CD4-positive, alpha-beta T cell (primary cell): ENCODE measurements at regions not wholly inside any gene's neighbourhood (a gene's known extent, or its start where the extent isn't known, plus 50 kb on each side); places are given as distances from the start of the nearest gene placed in this dataset.

ENCODE experiments used
- ATAC-seq: fragments of 200-7000 bp; cut with Tn5 transposase; one replicate; pipeline ENCODE4 v1.10.0; 2022; ENCODE audit warnings: mild to moderate bottlenecking; ENCODE audit not compliant: poor library complexity
- CTCF ChIA-PET: fragments of 350-600 bp; sonication (Branson Sonifier 250); formaldehyde crosslinking; loops from one replicate; lab custom pipeline; 2021; ENCODE audit warnings: antibody characterized with exemption, inconsistent platforms; lab: Charles Lee
- POLR2A ChIA-PET: fragments of 350-600 bp; sonication (Branson Sonifier 250); formaldehyde crosslinking; loops from one replicate; lab custom pipeline; 2021; ENCODE audit warnings: antibody characterized with exemption, inconsistent platforms; lab: Charles Lee
- DNase-seq, 14 experiments: peaks; one replicate each; pipeline ENCODE4 v3.0.0-alpha.2; 2013 to 2020; ENCODE audit warnings: mixed read lengths in 2 of 14
- H3K27ac ChIP-seq, 2 donors: one replicate each; pipeline versions ENCODE4 v1.5.1 to v1.7.0; 2013; ENCODE audit warnings: low read length in 2 of 2, low read depth in 1 of 2, mild to moderate bottlenecking in 1 of 2
- H3K27me3 ChIP-seq, 2 experiments: 1 replicate in 1 of 2; 2 replicates in 1 of 2; pipeline versions ENCODE4 v1.6.1 to v1.7.0; 2013; ENCODE audit warnings: low read length in 2 of 2, control low read depth in 1 of 2, mild to moderate bottlenecking in 1 of 2, moderate library complexity in 1 of 2; ENCODE audit not compliant: insufficient read depth in 2 of 2, control insufficient read depth in 1 of 2
- H3K36me3 ChIP-seq: one replicate; pipeline ENCODE4 v1.6.1; 2013; ENCODE audit warnings: low read length, control low read depth; ENCODE audit not compliant: insufficient read depth
- H3K4me1 ChIP-seq: one replicate; pipeline ENCODE4 v1.6.1; 2013; ENCODE audit warnings: low read length, control low read depth; ENCODE audit not compliant: insufficient read depth
- H3K4me3 ChIP-seq: one replicate; pipeline ENCODE4 v1.5.1; 2013; ENCODE audit warnings: mild to moderate bottlenecking, low read length, moderate library complexity
- H3K9me3 ChIP-seq, 2 experiments: 1 replicate in 1 of 2; 2 replicates in 1 of 2; pipeline versions ENCODE4 v1.6.1 to v1.7.0; 2013; ENCODE audit warnings: low read length in 2 of 2, mild to moderate bottlenecking in 2 of 2, control low read depth in 1 of 2, moderate library complexity in 1 of 2; ENCODE audit not compliant: control insufficient read depth in 1 of 2, insufficient read depth in 1 of 2
- H3K27ac Mint-ChIP-seq: one replicate; pipeline ENCODE4 v1.8.0; 2020; ENCODE audit warnings: mixed read lengths
- H3K27me3 Mint-ChIP-seq: one replicate; pipeline ENCODE4 v1.8.0; 2021; ENCODE audit warnings: mixed read lengths
- H3K36me3 Mint-ChIP-seq: one replicate; pipeline ENCODE4 v1.8.0; 2021; ENCODE audit warnings: low read depth, mixed read lengths
- H3K4me1 Mint-ChIP-seq: one replicate; pipeline ENCODE4 v1.8.0; 2021; ENCODE audit warnings: low read depth, mixed read lengths
- H3K4me3 Mint-ChIP-seq: one replicate; pipeline ENCODE4 v1.8.0; 2020; ENCODE audit warnings: mild to moderate bottlenecking, mixed read lengths
- H3K9me3 Mint-ChIP-seq: one replicate; pipeline ENCODE4 v1.8.0; 2020; ENCODE audit warnings: mixed read lengths
- intact Hi-C, 2 experiments: fragments of 100-400 bp; cut with DNase I in 1 of 2; cut with micrococcal nuclease in 1 of 2; formaldehyde crosslinking; loops; one replicate each; pipeline versions ENCODE4 v1.15.1 to v1.9.0; 2023 to 2025; cut with DNase I, micrococcal nuclease
- TF ChIP-seq, protein P1 (sequence below): fragments of 200-600 bp; IDR thresholded peaks from one replicate; pipeline ENCODE4 v1.8.0; 2022; ENCODE audit warnings: antibody characterized with exemption, mild to moderate bottlenecking

DNA sequence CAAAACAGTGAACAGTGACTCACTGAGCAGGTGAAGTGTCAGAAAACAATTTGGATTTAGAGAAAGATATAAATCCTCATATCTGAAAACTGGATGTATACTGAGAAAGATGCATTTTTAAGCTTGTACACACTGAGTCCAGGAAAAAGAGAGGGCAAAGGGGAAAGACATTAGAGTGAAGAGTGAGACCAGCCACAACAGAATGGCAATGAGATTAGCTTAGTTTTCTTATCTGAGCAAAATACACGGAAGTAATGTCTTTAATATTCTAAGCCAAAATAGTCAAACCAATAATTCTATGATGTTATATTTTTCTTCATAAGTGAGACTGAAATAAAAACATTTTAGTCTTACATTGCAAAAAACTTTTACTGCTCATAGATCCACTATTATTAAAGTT, 236.0 kb downstream of the SLITRK5 start:
- Histone ChIP-seq H3K4me3 (no peak overlapping the region), H3K4me1 (no peaks in the 10 kb centered on the region), H3K27me3 (no peaks in the 10 kb centered on the region), H3K27ac (no peak overlapping the region), H3K9me3 (peaks cover 0 to 13% of the 10 kb centered on the region in 2 experiments), H3K36me3 (no peaks in the 10 kb centered on the region)
- Mint-ChIP-seq H3K36me3 (no peaks in the 10 kb centered on the region), H3K9me3 (peaks cover 5% of the 10 kb centered on the region), H3K27me3 (no peaks in the 10 kb centered on the region), H3K4me3 (no peak overlapping the region), H3K4me1 (no peaks in the 10 kb centered on the region), H3K27ac (no peak overlapping the region)
- ATAC-seq (no peak), DNase-seq (no peak)
- ChIA-PET POLR2A (no interaction called here), CTCF (no interaction called here)
- intact Hi-C loops = no loop called here
- TF ChIP-seq, protein P1, sequence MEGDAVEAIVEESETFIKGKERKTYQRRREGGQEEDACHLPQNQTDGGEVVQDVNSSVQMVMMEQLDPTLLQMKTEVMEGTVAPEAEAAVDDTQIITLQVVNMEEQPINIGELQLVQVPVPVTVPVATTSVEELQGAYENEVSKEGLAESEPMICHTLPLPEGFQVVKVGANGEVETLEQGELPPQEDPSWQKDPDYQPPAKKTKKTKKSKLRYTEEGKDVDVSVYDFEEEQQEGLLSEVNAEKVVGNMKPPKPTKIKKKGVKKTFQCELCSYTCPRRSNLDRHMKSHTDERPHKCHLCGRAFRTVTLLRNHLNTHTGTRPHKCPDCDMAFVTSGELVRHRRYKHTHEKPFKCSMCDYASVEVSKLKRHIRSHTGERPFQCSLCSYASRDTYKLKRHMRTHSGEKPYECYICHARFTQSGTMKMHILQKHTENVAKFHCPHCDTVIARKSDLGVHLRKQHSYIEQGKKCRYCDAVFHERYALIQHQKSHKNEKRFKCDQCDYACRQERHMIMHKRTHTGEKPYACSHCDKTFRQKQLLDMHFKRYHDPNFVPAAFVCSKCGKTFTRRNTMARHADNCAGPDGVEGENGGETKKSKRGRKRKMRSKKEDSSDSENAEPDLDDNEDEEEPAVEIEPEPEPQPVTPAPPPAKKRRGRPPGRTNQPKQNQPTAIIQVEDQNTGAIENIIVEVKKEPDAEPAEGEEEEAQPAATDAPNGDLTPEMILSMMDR = no peak

DNA sequence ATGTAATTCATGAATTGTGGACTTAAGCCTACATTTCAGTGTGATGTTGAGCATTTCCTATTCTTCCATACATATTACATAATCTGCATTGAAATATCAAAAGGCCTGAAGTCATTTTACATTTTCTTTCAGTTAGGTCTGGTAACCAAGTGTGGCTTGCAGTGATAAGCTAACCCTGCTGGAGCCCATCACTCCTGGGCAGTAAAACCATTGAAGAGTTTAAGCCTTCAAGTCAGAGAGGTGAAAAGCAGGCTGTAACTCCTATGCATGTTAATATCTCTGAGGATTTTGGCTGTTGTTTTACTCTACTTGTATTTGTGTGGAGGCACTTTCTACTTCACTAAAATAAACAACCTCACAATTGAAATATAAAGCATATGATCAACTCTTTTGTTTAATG, 248.8 kb downstream of the SLITRK5 start:
- Mint-ChIP-seq H3K4me1 (no peaks in the 10 kb centered on the region), H3K27me3 (no peaks in the 10 kb centered on the region), H3K36me3 (no peaks in the 10 kb centered on the region), H3K4me3 (no peak overlapping the region), H3K9me3 (no peaks in the 10 kb centered on the region), H3K27ac (no peak overlapping the region)
- no peak overlapping the region for H3K27ac ChIP-seq
- no peaks in the 10 kb centered on the region for H3K27me3 ChIP-seq
- TF ChIP-seq, protein P1 = no peak
- no peaks in the 10 kb centered on the region for H3K4me1 ChIP-seq
- DNase-seq (no peak), ATAC-seq (no peak)
- H3K36me3 ChIP-seq = no peaks in the 10 kb centered on the region
- H3K4me3 ChIP-seq = no peak overlapping the region
- CTCF ChIA-PET = no interaction called here
- POLR2A ChIA-PET = no interaction called here
- intact Hi-C loops = no loop called here
- peaks cover 0 to 6% of the 10 kb centered on the region in 2 experiments for H3K9me3 ChIP-seq

DNA sequence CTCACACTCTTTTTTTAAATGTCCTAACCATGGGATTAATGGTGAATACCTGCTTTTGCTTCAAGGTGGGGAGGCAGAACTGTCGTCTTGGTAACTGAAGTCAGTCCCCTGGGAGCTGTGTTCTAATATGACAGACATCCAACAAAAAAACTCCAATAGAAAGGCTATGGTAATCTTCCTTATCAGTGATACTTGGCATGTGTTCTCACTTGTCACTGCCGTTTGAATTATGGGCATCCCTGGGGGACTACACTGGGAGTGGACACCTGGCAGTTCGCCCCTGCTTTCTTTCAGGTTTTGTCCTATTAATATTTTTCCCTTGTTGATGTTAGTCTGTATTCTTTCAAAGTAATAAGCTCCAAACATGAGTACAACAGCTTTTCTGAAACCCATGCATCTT, 252.6 kb downstream of the SLITRK5 start:
- ChIA-PET CTCF (no interaction called here), POLR2A (no interaction called here)
- no peaks in the 10 kb centered on the region for H3K27me3 ChIP-seq
- Mint-ChIP-seq H3K36me3 (no peaks in the 10 kb centered on the region), H3K4me3 (no peak overlapping the region), H3K9me3 (no peaks in the 10 kb centered on the region), H3K27ac (no peak overlapping the region), H3K27me3 (no peaks in the 10 kb centered on the region), H3K4me1 (no peaks in the 10 kb centered on the region)
- no peak overlapping the region for H3K27ac ChIP-seq
- H3K4me1 ChIP-seq = no peaks in the 10 kb centered on the region
- TF ChIP-seq, protein P1 = no peak
- no peaks in the 10 kb centered on the region for H3K36me3 ChIP-seq
- no peak for DNase-seq
- H3K9me3 ChIP-seq = no peaks in the 10 kb centered on the region
- intact Hi-C loops = no loop called here
- ATAC-seq = no peak
- no peak overlapping the region for H3K4me3 ChIP-seq
